NCI-H1092 treated with DMSO at 0.1 percent for 48 hours (cell line): ENCODE measurements at regions not wholly inside any gene's neighbourhood (a gene's known extent, or its start where the extent isn't known, plus 50 kb on each side); places are given as distances from the start of the nearest gene placed in this dataset.
A peak's percentile ranks its signal among the peaks of the same experiment; 100 is the strongest.
"Not testable (repeated sequence)": the region's sequence is repeated elsewhere in the genome, so short reads cannot be mapped to it uniquely, and the experiment has no call there.

Experiments used
- DNase-seq: peaks from one replicate; lab custom pipeline; 2025; lab: John Stamatoyannopoulos, UW

DNA sequence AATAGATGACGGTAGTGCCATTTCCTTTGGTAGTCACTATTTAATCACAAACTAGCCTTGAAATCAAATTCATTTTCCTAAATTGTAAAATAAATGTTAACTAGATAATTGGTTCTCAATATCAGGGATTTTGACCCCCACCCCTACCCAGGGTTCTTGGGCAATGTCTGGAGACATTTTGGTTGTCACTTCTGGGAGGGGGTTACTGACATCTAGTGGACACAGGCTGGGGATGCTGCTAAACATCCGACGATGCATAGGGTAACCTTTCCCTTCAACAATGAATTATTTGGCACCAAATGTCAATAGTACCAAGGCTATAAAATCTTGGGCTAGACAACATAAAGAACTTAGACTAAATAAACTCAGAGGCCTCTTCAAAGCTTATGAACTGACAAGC is 285.8 kb upstream of the TRPC5 start:
- peak; percentile 5 for DNase-seq

GRCh38 chrX:112367065-112367464 is 284.5 kb upstream of the TRPC5 start:
- DNase-seq = no peak

DNA sequence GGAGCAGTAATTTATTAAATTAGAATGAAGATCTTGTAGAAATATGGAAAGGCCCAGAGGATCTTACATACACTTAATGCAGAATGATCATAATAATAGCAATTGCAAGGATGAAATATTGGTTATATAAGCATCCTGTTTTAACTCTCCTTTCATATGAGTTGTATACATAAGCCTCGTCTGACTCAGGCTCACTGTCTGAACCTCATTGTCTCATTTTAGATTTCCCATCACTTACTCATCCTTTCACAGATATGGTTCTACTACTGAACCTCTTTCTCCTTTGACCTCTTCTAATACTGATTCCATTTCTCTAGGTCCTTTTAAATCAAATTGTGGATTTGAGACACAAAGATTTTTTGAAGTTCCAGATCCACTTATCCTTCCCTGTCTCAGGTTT is 277.3 kb upstream of the TRPC5 start:
- no peak for DNase-seq

DNA sequence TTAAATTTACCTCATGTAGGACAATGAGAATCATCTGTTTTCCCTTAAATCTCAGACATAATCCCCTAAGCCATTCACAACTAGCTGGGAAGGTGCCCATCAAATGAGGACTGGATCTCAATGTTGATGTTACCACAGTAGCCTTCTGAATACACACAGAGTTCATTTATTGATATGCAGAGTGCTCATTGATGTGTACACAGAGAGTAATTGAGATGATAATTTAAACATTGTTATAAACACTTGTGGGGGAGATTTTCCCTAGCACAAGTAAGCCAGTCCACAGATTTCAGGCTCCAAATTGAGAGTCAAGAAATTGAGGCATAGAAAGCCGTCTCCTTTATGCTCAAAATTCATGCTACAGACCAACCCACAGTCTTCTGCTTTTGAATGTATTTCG is 273.4 kb upstream of the TRPC5 start:
- DNase-seq = no peak

- DNase-seq = no peak
Observed at GRCh38 chrX:112341598-112341997, 259.0 kb upstream of the TRPC5 start.

DNA sequence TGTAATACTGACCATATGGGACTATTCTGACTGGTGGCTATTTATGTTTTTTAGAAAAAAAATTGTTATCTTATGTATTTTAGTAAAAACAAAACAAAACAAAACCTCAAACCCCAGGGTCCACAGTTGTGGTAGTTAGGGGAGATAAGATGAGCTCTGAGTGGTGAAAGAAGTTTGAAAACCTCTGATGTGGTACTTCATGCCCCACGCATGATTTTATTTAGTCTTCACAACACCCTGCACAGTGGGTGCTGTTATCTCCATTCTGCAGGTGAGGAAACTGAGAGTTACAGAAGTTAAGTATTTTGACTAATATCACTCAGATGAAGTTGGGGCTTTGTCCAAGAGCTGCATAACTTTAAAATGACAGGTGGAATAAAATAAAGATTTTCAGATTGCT is 230.6 kb upstream of the TRPC5 start:
- DNase-seq = no peak

- DNase-seq = no peak
Observed at GRCh38 chrX:112306027-112306426, 223.5 kb upstream of the TRPC5 start.

- no peak for DNase-seq
Observed at GRCh38 chrX:112279940-112280339, 197.4 kb upstream of the TRPC5 start.

DNA sequence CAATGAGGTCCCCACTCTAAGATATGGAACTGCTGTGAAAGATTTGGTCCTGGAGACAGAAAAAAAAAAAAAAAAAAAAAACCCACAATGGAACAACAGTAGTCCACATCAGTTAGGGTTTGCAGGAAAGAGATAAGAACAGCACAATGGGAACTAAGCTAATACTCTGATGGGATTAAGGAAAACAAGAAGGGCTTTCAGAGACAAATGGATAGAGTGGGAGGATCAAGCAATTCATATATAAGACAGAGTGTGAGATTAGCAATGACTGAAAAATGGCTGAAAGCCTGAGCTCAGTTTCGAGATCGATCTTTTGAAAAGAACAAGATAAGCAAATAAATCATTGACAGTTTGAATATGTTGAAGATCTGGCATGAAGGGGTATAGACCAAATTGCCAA is 188.4 kb upstream of the TRPC5 start:
- no peak for DNase-seq

GRCh38 chrX:112266136-112266535 is 183.6 kb upstream of the TRPC5 start:
- DNase-seq = no peak

GRCh38 chrX:112259375-112259774 is 176.8 kb upstream of the TRPC5 start:
- DNase-seq = no peak

DNA sequence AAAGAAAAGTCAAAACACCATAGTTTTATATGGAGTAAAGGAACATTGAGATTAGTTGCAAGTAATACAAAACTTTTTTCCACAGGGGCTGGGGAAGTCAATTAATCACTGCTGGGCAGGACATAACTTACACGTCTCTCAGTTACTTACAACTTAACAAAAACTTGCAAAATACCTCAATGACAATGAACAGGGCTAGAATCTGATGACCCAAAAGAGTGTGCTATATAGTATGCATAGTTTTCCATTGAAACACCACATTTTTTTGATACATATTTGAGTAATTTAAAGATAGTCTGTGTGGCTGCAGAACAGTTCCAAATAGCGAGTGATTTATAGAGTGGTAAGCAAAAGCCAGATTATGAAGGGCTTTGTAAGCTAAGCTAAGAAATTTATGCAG is 172.3 kb upstream of the TRPC5 start:
- DNase-seq = no peak

DNA sequence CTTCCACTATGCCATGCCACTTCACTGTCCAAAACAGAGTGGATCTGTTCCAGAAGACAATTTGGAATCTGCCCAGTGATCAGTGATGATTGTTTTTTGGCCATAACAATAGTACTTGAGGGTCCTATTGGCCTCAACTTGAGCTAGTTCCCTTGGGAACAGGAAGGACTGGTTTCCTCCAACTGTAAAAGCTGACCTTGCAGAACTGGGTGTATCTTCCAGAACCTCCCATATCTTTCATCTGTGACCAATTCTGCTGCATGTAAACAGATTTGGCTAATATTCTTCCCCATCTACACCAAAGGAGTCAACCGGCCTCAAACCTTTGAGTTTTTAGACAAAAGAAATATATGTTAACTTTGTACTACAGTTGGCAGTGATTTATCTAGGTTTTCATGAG is 165.1 kb upstream of the TRPC5 start:
- DNase-seq = peak; percentile 84

GRCh38 chrX:112235547-112235946 is 153.0 kb upstream of the TRPC5 start:
- DNase-seq = peak; percentile 66

DNA sequence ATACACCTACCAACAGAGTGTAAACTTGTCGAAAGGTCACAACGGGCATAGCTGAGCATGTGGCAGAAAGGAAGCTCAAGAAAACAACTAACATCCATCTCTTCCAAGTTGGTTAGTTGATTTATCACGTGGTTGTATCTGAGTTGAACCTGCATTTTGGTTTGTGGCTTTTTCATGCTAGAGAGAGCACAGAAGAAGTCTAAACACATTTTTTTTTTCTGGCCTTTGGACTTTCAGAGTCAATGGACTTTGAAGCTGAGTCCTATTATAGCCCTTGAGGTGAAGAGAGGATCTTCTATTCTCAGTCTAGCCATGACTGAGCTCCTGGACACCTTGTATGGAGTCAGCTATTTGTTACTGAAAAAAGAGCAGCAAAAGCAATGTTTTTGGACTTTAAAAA is 150.6 kb upstream of the TRPC5 start:
- DNase-seq = no peak

GRCh38 chrX:112226795-112227194 is 144.2 kb upstream of the TRPC5 start:
- DNase-seq = not testable (repeated sequence)

GRCh38 chrX:112223391-112223790 is 140.8 kb upstream of the TRPC5 start:
- DNase-seq = no peak

DNA sequence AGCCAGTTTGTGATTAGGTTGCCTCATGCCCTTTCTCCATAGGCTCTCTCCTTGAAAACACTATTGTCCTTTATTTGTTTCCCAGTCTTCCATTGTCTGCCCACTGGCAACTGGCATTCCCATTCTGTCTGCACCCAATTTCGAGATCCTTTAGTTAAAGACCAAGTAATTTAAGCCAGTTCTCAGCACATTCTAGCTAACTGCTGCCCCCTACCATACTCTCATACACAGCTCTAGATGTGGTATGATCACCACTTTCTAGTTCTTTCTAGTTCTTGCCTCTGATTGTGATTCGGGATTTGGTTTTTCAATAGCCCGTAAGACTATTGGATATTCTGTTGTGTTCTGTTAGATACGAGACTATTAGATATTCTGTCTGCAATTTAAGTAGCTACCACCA is 135.8 kb upstream of the TRPC5 start:
- no peak for DNase-seq

GRCh38 chrX:112211459-112211858 is 128.9 kb upstream of the TRPC5 start:
- DNase-seq = no peak

DNA sequence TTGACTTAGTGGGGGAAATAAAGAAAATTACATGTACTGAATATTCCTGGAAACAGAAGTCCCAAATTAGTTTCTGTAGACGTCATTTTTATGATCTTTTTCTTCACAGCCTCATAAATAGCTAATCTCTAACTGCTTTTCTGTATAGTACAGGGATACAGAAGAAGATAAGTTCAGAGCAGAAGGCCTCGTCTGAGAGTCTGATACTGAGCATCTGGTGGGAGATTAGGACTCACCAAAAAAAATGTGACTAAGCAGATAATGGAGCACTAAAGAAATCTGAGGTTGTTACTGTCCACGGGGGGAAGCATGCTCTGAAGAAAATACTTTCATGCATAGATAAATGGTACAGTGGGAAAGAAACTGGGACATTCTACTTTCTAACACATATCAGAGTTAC is 115.3 kb upstream of the TRPC5 start:
- no peak for DNase-seq

DNA sequence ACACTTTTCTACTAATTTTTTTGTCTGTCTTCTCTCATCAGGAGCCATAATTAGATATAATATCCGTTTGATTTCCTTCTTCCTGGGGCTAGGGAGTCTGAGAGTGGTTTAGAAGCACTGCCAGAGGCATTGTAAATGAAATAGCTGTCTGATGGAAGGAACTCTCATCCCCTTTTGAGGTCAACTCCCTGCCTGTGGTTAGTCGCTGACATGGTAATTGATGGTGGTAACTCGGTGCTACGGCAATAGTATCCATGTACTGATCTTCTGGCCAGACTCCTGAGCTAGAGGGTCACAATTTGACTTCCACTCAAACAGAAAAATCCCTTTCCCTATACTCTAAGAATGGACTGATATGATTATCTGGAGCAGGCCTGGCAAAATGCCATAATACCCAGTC is 108.1 kb upstream of the TRPC5 start:
- DNase-seq = no peak

GRCh38 chrX:112181361-112181760 is 98.8 kb upstream of the TRPC5 start:
- not testable (repeated sequence) for DNase-seq

DNA sequence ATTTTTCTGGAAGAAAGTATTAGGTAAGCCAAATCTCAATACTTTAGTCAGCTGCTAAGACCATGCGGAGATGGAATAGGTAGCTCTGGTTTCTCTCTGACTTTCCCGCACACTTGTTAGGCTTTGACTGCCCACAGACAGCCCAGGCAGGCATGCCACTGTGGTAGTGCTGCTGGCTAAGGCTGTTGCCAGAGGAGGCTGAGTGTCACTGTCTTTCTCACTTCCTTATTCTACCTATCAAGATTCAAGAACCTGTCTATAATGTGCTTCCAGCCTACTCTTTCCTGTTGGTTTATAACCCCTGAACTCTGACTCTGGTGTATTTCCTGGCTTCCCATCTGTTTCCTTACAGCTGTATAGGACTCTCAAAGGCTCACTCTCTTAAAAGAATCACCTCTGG is 81.8 kb upstream of the TRPC5 start:
- DNase-seq = no peak

GRCh38 chrX:112163906-112164305 is 81.3 kb upstream of the TRPC5 start:
- DNase-seq = no peak

DNA sequence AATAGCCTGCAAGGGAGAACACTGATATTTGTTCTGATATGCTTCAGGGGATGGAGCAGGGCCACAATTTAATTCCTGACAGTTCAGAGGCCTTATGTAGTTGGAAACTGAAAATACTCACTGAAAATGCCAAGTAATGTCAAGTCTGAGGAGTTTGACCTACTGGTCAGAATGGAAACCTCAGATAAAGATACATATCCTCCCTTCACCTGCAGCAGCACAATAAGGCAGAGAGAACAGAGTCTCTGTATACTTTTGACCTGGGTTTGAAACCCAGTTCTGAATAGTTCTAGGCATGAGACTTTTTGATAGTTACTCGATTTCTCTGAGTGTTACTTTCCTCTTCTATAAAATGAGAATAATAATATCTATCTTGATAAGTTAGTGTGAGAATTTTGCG is 65.8 kb upstream of the TRPC5 start:
- DNase-seq = no peak
